ENCODE measurements at regions not wholly inside any gene's neighbourhood (a gene's known extent, or its start where the extent isn't known, plus 50 kb on each side); places are given as distances from the start of the nearest gene placed in this dataset.

DNA sequence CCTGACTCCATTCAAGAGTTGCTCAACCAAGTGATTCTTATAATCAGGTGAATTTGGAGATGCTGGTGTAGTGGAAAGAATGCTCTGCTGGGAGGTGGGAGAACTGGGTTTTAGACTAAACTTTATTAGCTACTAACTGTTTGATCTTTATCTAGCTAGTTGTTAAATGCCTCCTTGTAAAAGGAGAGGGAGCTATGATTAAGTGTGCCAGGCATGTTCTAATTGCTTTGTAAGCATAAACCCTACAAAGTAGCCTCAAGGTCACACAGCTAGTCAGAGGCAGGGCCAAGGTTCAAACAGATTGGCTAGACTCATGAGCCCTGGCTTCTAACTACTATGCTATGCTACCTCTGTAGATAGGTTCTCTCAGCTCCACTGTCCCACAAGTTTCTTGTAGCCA is 105.5 kb downstream of the NXPE2 start:
- no peak for ATAC-seq
- no peak for DNase-seq (ENCODE audit: low read depth, low spot score)
- in situ Hi-C loops (cut with HindIII; ENCODE audit: low pct_unique_long_range_greater_than_20kb, low sequenced_read_pairs) = no loop called here
- Histone ChIP-seq H3K4me1 (ENCODE audit: control insufficient read depth, insufficient read depth, low read length) (no peaks in the 10 kb centered on the region), H3K27ac (ENCODE audit: low read length) (no peak overlapping the region), H3K9me3 (ENCODE audit: control insufficient read depth, insufficient read depth, low read depth, low read length) (no peaks in the 10 kb centered on the region), H3K4me3 (ENCODE audit: low read depth in 2 of 2, low read length in 2 of 2) (no peak overlapping the region), H3K36me3 (ENCODE audit: control insufficient read depth, insufficient read depth, low read length) (no peaks in the 10 kb centered on the region), H3K27me3 (ENCODE audit: control insufficient read depth, insufficient read depth, low read length) (peaks cover 3% of the 10 kb centered on the region; the same call in 1 of the 2 replicates)
- no TSS peak for BruUV-seq (replicated peaks)
- CTCF ChIA-PET = no interaction called here
- POLR2A ChIA-PET = no interaction called here
- TF ChIP-seq, protein P1, sequence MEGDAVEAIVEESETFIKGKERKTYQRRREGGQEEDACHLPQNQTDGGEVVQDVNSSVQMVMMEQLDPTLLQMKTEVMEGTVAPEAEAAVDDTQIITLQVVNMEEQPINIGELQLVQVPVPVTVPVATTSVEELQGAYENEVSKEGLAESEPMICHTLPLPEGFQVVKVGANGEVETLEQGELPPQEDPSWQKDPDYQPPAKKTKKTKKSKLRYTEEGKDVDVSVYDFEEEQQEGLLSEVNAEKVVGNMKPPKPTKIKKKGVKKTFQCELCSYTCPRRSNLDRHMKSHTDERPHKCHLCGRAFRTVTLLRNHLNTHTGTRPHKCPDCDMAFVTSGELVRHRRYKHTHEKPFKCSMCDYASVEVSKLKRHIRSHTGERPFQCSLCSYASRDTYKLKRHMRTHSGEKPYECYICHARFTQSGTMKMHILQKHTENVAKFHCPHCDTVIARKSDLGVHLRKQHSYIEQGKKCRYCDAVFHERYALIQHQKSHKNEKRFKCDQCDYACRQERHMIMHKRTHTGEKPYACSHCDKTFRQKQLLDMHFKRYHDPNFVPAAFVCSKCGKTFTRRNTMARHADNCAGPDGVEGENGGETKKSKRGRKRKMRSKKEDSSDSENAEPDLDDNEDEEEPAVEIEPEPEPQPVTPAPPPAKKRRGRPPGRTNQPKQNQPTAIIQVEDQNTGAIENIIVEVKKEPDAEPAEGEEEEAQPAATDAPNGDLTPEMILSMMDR (IDR thresholded peaks at IDR 0.05) = no peak
- TF ChIP-seq SIN3A (IDR thresholded peaks at IDR 0.05; ENCODE audit: borderline replicate concordance, insufficient read depth, low read depth, low read length) (no peak), POLR2AphosphoS5 (IDR thresholded peaks at IDR 0.05; ENCODE audit: low read depth, low read length) (no peak)
- intact Hi-C loops (cut with micrococcal nuclease; ENCODE audit: unreplicated experiment) = no loop called here

DNA sequence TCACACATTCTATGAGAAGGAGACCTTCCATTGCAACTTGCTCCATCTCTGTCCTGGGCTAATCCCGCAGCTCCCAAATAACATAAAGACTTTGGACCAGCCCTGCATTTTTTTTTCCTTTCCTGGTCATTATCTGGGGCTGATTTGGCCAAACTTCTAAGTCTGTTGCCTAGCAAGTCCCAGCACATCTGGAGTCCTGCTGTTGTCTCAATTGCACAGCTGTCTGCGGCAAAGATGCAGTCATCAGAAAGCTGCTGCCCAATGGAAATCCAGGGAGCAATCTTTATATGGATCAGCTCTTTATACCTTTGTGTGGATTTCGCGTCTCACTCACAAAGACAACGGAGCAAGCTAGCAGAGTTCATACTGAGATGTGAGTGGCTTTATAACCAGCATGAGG is 105.9 kb downstream of the NXPE2 start:
- intact Hi-C loops (cut with micrococcal nuclease; ENCODE audit: unreplicated experiment) (no loop called here), in situ Hi-C loops (cut with HindIII; ENCODE audit: low pct_unique_long_range_greater_than_20kb, low sequenced_read_pairs) (no loop called here)
- H3K27ac ChIP-seq (ENCODE audit: low read length) = no peak overlapping the region
- no peaks in the 10 kb centered on the region for H3K4me1 ChIP-seq (ENCODE audit: control insufficient read depth, insufficient read depth, low read length)
- ChIA-PET POLR2A (no interaction called here), CTCF (no interaction called here)
- no peaks in the 10 kb centered on the region for H3K9me3 ChIP-seq (ENCODE audit: control insufficient read depth, insufficient read depth, low read depth, low read length)
- no peaks in the 10 kb centered on the region for H3K36me3 ChIP-seq (ENCODE audit: control insufficient read depth, insufficient read depth, low read length)
- H3K4me3 ChIP-seq (ENCODE audit: low read depth in 2 of 2, low read length in 2 of 2) = no peak overlapping the region
- no TSS peak for BruUV-seq (replicated peaks)
- DNase-seq (ENCODE audit: low read depth, low spot score) (no peak), ATAC-seq (no peak)
- TF ChIP-seq TCF7L2 (IDR thresholded peaks at IDR 0.05; ENCODE audit: low read depth, low read length) (no peak), SIN3A (IDR thresholded peaks at IDR 0.05; ENCODE audit: borderline replicate concordance, insufficient read depth, low read depth, low read length) (no peak), POLR2AphosphoS5 (IDR thresholded peaks at IDR 0.05; ENCODE audit: low read depth, low read length) (no peak)
- TF ChIP-seq, protein P2, sequence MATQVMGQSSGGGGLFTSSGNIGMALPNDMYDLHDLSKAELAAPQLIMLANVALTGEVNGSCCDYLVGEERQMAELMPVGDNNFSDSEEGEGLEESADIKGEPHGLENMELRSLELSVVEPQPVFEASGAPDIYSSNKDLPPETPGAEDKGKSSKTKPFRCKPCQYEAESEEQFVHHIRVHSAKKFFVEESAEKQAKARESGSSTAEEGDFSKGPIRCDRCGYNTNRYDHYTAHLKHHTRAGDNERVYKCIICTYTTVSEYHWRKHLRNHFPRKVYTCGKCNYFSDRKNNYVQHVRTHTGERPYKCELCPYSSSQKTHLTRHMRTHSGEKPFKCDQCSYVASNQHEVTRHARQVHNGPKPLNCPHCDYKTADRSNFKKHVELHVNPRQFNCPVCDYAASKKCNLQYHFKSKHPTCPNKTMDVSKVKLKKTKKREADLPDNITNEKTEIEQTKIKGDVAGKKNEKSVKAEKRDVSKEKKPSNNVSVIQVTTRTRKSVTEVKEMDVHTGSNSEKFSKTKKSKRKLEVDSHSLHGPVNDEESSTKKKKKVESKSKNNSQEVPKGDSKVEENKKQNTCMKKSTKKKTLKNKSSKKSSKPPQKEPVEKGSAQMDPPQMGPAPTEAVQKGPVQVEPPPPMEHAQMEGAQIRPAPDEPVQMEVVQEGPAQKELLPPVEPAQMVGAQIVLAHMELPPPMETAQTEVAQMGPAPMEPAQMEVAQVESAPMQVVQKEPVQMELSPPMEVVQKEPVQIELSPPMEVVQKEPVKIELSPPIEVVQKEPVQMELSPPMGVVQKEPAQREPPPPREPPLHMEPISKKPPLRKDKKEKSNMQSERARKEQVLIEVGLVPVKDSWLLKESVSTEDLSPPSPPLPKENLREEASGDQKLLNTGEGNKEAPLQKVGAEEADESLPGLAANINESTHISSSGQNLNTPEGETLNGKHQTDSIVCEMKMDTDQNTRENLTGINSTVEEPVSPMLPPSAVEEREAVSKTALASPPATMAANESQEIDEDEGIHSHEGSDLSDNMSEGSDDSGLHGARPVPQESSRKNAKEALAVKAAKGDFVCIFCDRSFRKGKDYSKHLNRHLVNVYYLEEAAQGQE (IDR thresholded peaks at IDR 0.05; ENCODE audit: insufficient read depth in 1 of 2, low read depth in 2 of 2, low read length in 1 of 2) = no peak
- TF ChIP-seq, protein P1 (IDR thresholded peaks at IDR 0.05) = no peak
- H3K27me3 ChIP-seq (ENCODE audit: control insufficient read depth, insufficient read depth, low read length) = peaks cover 3% of the 10 kb centered on the region; the same call in 1 of the 2 replicates

Data from Panc1 (cell line).